ENCODE measurements at regions not wholly inside any gene's neighbourhood (a gene's known extent, or its start where the extent isn't known, plus 50 kb on each side); places are given as distances from the start of the nearest gene placed in this dataset.

DNA sequence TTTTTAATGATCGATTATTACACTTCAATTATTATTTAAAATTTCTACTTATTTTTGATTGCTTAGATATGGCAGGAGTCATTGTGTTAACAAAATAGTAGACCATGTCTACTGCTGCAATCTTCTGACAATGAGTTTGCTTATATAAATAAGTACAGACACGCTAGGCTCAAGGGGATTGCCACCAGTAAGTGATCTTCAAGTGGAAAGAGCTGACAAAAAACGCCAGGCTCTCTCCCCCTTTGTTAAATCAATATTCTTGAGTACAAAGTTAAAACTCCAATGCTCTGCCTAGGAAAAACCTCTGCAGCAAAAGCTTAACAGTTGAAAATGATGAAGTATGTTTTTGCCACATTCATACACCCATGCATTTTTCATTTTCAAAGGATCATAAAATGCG is 738.1 kb downstream of the HDGFL1 start:
- TF ChIP-seq EZH2 (IDR thresholded peaks at IDR 0.05; ENCODE audit: borderline replicate concordance, insufficient read depth, low read length, poor library complexity, severe bottlenecking) (no peak), POLR2AphosphoS5 (IDR thresholded peaks at IDR 0.05) (no peak), MXI1 (conservative IDR thresholded peaks at IDR 0.05; ENCODE audit: poor library complexity, severe bottlenecking) (no peak), SMC3 (conservative IDR thresholded peaks at IDR 0.05; ENCODE audit: poor library complexity) (no peak), TAF1 (IDR thresholded peaks at IDR 0.05; ENCODE audit: low read depth) (no peak), EP300 (conservative IDR thresholded peaks at IDR 0.05; ENCODE audit: poor library complexity, severe bottlenecking) (no peak)
- TF ChIP-seq, protein P1, sequence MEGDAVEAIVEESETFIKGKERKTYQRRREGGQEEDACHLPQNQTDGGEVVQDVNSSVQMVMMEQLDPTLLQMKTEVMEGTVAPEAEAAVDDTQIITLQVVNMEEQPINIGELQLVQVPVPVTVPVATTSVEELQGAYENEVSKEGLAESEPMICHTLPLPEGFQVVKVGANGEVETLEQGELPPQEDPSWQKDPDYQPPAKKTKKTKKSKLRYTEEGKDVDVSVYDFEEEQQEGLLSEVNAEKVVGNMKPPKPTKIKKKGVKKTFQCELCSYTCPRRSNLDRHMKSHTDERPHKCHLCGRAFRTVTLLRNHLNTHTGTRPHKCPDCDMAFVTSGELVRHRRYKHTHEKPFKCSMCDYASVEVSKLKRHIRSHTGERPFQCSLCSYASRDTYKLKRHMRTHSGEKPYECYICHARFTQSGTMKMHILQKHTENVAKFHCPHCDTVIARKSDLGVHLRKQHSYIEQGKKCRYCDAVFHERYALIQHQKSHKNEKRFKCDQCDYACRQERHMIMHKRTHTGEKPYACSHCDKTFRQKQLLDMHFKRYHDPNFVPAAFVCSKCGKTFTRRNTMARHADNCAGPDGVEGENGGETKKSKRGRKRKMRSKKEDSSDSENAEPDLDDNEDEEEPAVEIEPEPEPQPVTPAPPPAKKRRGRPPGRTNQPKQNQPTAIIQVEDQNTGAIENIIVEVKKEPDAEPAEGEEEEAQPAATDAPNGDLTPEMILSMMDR (IDR thresholded peaks at IDR 0.05; ENCODE audit: poor library complexity, severe bottlenecking), result no peak
- TF ChIP-seq, protein P2, sequence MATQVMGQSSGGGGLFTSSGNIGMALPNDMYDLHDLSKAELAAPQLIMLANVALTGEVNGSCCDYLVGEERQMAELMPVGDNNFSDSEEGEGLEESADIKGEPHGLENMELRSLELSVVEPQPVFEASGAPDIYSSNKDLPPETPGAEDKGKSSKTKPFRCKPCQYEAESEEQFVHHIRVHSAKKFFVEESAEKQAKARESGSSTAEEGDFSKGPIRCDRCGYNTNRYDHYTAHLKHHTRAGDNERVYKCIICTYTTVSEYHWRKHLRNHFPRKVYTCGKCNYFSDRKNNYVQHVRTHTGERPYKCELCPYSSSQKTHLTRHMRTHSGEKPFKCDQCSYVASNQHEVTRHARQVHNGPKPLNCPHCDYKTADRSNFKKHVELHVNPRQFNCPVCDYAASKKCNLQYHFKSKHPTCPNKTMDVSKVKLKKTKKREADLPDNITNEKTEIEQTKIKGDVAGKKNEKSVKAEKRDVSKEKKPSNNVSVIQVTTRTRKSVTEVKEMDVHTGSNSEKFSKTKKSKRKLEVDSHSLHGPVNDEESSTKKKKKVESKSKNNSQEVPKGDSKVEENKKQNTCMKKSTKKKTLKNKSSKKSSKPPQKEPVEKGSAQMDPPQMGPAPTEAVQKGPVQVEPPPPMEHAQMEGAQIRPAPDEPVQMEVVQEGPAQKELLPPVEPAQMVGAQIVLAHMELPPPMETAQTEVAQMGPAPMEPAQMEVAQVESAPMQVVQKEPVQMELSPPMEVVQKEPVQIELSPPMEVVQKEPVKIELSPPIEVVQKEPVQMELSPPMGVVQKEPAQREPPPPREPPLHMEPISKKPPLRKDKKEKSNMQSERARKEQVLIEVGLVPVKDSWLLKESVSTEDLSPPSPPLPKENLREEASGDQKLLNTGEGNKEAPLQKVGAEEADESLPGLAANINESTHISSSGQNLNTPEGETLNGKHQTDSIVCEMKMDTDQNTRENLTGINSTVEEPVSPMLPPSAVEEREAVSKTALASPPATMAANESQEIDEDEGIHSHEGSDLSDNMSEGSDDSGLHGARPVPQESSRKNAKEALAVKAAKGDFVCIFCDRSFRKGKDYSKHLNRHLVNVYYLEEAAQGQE (IDR thresholded peaks at IDR 0.05; ENCODE audit: borderline replicate concordance), result no peak

All from neural cell (in vitro differentiated cells).